ENCODE measurements at regions not wholly inside any gene's neighbourhood (a gene's known extent, or its start where the extent isn't known, plus 50 kb on each side); places are given as distances from the start of the nearest gene placed in this dataset.

DNA sequence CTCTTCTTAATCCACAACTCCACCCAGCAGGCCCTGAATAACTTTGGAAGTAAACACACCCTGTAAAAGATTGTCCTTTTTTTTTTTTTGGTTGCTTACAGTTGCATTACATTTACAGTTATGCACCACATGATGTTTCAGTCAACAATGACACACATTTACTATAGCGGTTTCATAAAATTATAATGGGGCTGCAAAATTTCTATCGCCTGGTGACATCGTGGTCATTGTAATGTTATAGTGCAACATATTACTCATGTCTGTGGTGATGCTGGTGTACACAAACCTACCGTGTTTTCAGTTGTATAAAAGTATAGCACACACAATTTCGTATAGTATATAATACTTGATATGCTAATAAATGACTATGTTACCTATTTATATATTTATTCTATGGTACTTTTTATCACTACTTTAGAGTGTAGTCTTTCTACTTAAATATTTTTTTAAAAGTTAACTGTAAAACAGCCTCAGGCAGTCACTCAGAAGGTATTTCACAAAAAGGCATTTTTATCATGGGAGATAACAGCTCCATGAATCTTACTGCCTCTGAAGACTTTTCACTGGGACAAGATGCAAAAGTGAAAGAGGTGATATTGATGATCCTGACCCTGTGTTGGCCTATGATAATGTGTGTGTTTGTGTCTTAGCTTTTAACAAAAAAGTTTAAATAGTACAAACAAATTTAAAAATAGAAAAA is 695.4 kb upstream of the CDH18 start (continued):
- TF ChIP-seq ZNF622 (IDR thresholded peaks at IDR 0.05) (no peak), CBFB (IDR thresholded peaks at IDR 0.05; ENCODE audit: low read depth) (no peak), MAX (IDR thresholded peaks at IDR 0.05; ENCODE audit: low read depth, low read length) (no peak), SMAD5 (IDR thresholded peaks at IDR 0.05; ENCODE audit: low read depth) (no peak), ELK1 (IDR thresholded peaks at IDR 0.05; ENCODE audit: low read depth, low read length) (no peak), CBX5 (IDR thresholded peaks at IDR 0.05; ENCODE audit: low read depth) (no peak), NR2F1 (conservative IDR thresholded peaks at IDR 0.05) (no peak), ETV6 (conservative IDR thresholded peaks at IDR 0.05 in 1 of 2, IDR thresholded peaks at IDR 0.05 in 1 of 2; ENCODE audit: borderline replicate concordance in 1 of 2, low read depth in 1 of 2) (no peak), BACH1 (IDR thresholded peaks at IDR 0.05; ENCODE audit: borderline replicate concordance) (no peak), KDM1A (IDR thresholded peaks at IDR 0.05; ENCODE audit: borderline replicate concordance) (no peak)

- ATAC-seq (no peak), FAIRE-seq (no peak), DNase-seq (ENCODE audit: low read depth, low spot score) (no peak)
- Histone ChIP-seq H2AFZ (ENCODE audit: control insufficient read depth, low read depth, low read length) (no peak overlapping the region), H3K9me3 (replicated peaks; ENCODE audit: control insufficient read depth, insufficient read depth, low read length) (no peaks in the 10 kb centered on the region), H3K4me1 (ENCODE audit: control insufficient read depth, insufficient read depth, low read length) (no peaks in the 10 kb centered on the region), H4K20me1 (ENCODE audit: control insufficient read depth, insufficient read depth) (no peaks in the 10 kb centered on the region), H3K36me3 (ENCODE audit: control insufficient read depth in 2 of 2, insufficient read depth in 2 of 2, low read length in 1 of 2) (no peaks in the 10 kb centered on the region), H3K27me3 (replicated peaks in 1 of 2; ENCODE audit: control insufficient read depth in 2 of 2, insufficient read depth in 2 of 2, low read length in 1 of 2) (no peaks in the 10 kb centered on the region), H3K27ac (ENCODE audit: control insufficient read depth, insufficient read depth) (no peak overlapping the region), H3K9ac (ENCODE audit: control insufficient read depth, insufficient read depth, low read length) (no peak overlapping the region), H3K79me2 (ENCODE audit: control insufficient read depth, insufficient read depth, low read length) (no peaks in the 10 kb centered on the region), H3K4me2 (ENCODE audit: control insufficient read depth, insufficient read depth) (no peak overlapping the region), H3K4me3 (no peak overlapping the region)
- RAD21 ChIA-PET (ENCODE audit: unreplicated experiment), result no interaction called here
- SMC1A ChIA-PET (ENCODE audit: uncharacterized antibody, unreplicated experiment), result no interaction called here
- intact Hi-C loops (cut with micrococcal nuclease; ENCODE audit: unreplicated experiment) (no loop called here), in situ Hi-C loops (cut with MboI) (no loop called here)
- BruUV-seq (replicated peaks), result no TSS peak
- POLR2A ChIA-PET, result no interaction called here
- 39% methylated on average over 5 of the region's 5 CpGs for WGBS (ENCODE audit: insufficient coverage, insufficient replicate concordance, low lambda C conversion rate, missing lambda C conversion rate)
- CTCF ChIA-PET, result no interaction called here
- no peak for TF ChIP-seq TAF1 (IDR thresholded peaks at IDR 0.05; ENCODE audit: borderline replicate concordance, low read depth, low read length)
- TF ChIP-seq CEBPZ (IDR thresholded peaks at IDR 0.05; ENCODE audit: low read depth, low read length), result no peak
- no peak for TF ChIP-seq YY1 (IDR thresholded peaks at IDR 0.05; ENCODE audit: low read depth, low read length)
- TF ChIP-seq ZBTB33 (IDR thresholded peaks at IDR 0.05), result no peak
- TF ChIP-seq ZBED1 (IDR thresholded peaks at IDR 0.05; ENCODE audit: borderline replicate concordance), result no peak
- TF ChIP-seq NFYA (IDR thresholded peaks at IDR 0.05; ENCODE audit: borderline replicate concordance, low read depth, low read length), result no peak
- TF ChIP-seq BHLHE40 (IDR thresholded peaks at IDR 0.05; ENCODE audit: borderline replicate concordance in 1 of 2, low read depth in 2 of 2, low read length in 1 of 2), result no peak
Observed at GRCh38 chr5:20680718-20681302, 692.8 kb upstream of the CDH18 start.

Measured in GM12878 (cell line).